ENCODE measurements at regions not wholly inside any gene's neighbourhood (a gene's known extent, or its start where the extent isn't known, plus 50 kb on each side); places are given as distances from the start of the nearest gene placed in this dataset.

DNA sequence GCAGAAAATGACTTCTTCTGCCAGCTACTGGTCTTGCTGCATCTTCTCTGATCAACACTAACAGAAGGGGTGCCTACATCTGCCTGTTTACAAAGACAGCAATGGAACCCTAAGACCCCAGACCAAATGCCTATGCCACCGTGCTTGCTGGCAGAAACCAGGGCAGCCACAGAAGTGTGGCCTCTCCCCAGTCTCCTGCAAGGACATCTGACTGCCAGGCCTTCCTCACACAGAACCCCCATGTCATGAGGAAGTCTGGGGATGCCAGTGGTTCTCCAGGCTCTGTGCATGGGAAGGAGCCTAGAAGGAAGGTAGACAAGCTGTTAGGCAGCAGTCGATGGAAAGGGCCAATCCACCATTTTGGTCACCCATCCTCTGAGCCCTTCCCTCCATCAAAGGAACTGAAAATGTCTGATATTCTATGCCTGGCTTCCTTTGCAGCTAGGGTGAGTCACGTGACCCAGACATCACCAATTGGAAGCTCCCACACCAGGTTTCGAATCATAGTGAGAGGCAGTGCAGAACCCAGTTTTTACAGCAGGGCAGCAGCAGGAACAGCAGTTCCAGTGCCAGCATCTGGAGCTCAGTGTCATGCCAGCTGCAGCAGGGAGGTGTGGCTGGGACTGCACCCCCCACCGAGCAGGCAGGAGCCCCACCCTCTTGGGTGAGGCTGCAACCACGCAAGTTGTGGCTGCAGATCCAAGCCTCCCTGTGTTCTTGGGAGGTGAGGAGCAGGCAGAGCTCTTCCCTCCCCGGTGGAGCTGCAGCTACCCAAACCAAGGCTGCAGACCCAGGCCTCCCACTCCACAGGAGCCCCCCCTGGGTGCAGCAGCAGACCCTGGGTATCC lies 123.4 kb downstream of the OLFM1 start:
- TF ChIP-seq, protein P1, sequence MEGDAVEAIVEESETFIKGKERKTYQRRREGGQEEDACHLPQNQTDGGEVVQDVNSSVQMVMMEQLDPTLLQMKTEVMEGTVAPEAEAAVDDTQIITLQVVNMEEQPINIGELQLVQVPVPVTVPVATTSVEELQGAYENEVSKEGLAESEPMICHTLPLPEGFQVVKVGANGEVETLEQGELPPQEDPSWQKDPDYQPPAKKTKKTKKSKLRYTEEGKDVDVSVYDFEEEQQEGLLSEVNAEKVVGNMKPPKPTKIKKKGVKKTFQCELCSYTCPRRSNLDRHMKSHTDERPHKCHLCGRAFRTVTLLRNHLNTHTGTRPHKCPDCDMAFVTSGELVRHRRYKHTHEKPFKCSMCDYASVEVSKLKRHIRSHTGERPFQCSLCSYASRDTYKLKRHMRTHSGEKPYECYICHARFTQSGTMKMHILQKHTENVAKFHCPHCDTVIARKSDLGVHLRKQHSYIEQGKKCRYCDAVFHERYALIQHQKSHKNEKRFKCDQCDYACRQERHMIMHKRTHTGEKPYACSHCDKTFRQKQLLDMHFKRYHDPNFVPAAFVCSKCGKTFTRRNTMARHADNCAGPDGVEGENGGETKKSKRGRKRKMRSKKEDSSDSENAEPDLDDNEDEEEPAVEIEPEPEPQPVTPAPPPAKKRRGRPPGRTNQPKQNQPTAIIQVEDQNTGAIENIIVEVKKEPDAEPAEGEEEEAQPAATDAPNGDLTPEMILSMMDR (IDR thresholded peaks at IDR 0.05; ENCODE audit: poor library complexity) = no peak
- TF ChIP-seq EZH2 (IDR thresholded peaks at IDR 0.05; ENCODE audit: borderline replicate concordance) (no peak), EZH2phosphoT487 (IDR thresholded peaks at IDR 0.05; ENCODE audit: low read depth, severe bottlenecking, unreplicated experiment) (no peak)
